HT1080 (cell line): ENCODE measurements at regions not wholly inside any gene's neighbourhood (a gene's known extent, or its start where the extent isn't known, plus 50 kb on each side); places are given as distances from the start of the nearest gene placed in this dataset.

ENCODE experiments used
- DNase-seq: peaks from one replicate; pipeline ENCODE4 v3.0.0-alpha.2; 2015; ENCODE audit warnings: low read depth

GRCh38 chr17:53891726-53892125, 69.0 kb downstream of the KIF2B start:
- DNase-seq, result no peak

- DNase-seq, result no peak
Observed at GRCh38 chr17:53892222-53892621, 69.5 kb downstream of the KIF2B start.

- DNase-seq, result no peak
Observed at GRCh38 chr17:53894591-53894990, 71.9 kb downstream of the KIF2B start.

GRCh38 chr17:53896047-53896446, 73.3 kb downstream of the KIF2B start:
- peak; percentile 4 for DNase-seq

- DNase-seq, result no peak
Observed at GRCh38 chr17:53900951-53901350, 78.2 kb downstream of the KIF2B start.

- DNase-seq, result no peak
Observed at GRCh38 chr17:53907435-53907834, 84.7 kb downstream of the KIF2B start.

GRCh38 chr17:53909802-53910201, 87.1 kb downstream of the KIF2B start:
- no peak for DNase-seq

GRCh38 chr17:53912117-53912516, 89.4 kb downstream of the KIF2B start:
- DNase-seq, result no peak

GRCh38 chr17:53919356-53919755, 96.6 kb downstream of the KIF2B start:
- no peak for DNase-seq

- DNase-seq, result no peak
Observed at GRCh38 chr17:53924530-53925455, 102.1 kb downstream of the KIF2B start.

- DNase-seq, result no peak
Observed at GRCh38 chr17:53932386-53932785, 109.7 kb downstream of the KIF2B start.

- no peak for DNase-seq
Observed at GRCh38 chr17:53934931-53935330, 112.2 kb downstream of the KIF2B start.

- no peak for DNase-seq
Observed at GRCh38 chr17:53941231-53941630, 118.5 kb downstream of the KIF2B start.

- no peak for DNase-seq
Observed at GRCh38 chr17:53942436-53942835, 119.7 kb downstream of the KIF2B start.

- DNase-seq, result no peak
Observed at GRCh38 chr17:53942898-53943297, 120.2 kb downstream of the KIF2B start.

GRCh38 chr17:53948323-53948722, 125.6 kb downstream of the KIF2B start:
- DNase-seq, result no peak

- no peak for DNase-seq
Observed at GRCh38 chr17:53949473-53950090, 126.9 kb downstream of the KIF2B start.

- DNase-seq, result peak; percentile 38
Observed at GRCh38 chr17:53950207-53950857, 127.6 kb downstream of the KIF2B start.

GRCh38 chr17:53950858-53951250, 128.1 kb downstream of the KIF2B start:
- DNase-seq, result no peak

GRCh38 chr17:53971361-53971760, 148.6 kb downstream of the KIF2B start:
- DNase-seq, result no peak

GRCh38 chr17:53979991-53980390, 157.3 kb downstream of the KIF2B start:
- no peak for DNase-seq

- no peak for DNase-seq
Observed at GRCh38 chr17:53996131-53996530, 173.4 kb downstream of the KIF2B start.
